SK-N-SH (cell line): ENCODE measurements at regions not wholly inside any gene's neighbourhood (a gene's known extent, or its start where the extent isn't known, plus 50 kb on each side); places are given as distances from the start of the nearest gene placed in this dataset.

Experiments
- CTCF ChIA-PET: fragments of 300-600, 350-600 bp; formaldehyde crosslinking; extraction: SDS; loops from one replicate; lab custom pipeline; 2021; lab: Yijun Ruan, JAX
- POLR2A ChIA-PET: fragments of 350-600 bp; sonication (Branson Sonifier 250); formaldehyde crosslinking; extraction: SDS; loops from one replicate; lab custom pipeline; 2020; ENCODE audit warnings: antibody characterized with exemption, inconsistent platforms; lab: Yijun Ruan, JAX
- DNase-seq: peaks from one replicate; pipeline ENCODE4 v3.0.0; 2012
- H2AFZ ChIP-seq: fragments of 200-600 bp; sonication (generic); 2 replicates; pipeline ENCODE4 v1.8.1; 2016; ENCODE audit warnings: antibody characterized with exemption, mild to moderate bottlenecking, low read depth
- H3F3A ChIP-seq: fragments of 200-600 bp; sonication (generic); replicated peaks from 2 replicates; pipeline ENCODE3; 2016; ENCODE audit warnings: antibody characterized with exemption, mild to moderate bottlenecking; ENCODE audit not compliant: insufficient read depth
- H3K27ac ChIP-seq, 2 experiments: fragments of 200-500 bp in 1 of 2; fragments of 200-600 bp in 1 of 2; sonication (Bioruptor generic) in 1 of 2; sonication (generic), shearing (Covaris generic) in 1 of 2; 2 replicates each; pipeline versions ENCODE4 v1.5.1 to v1.6.1; 2014 to 2016; ENCODE audit warnings: low read depth in 2 of 2, inconsistent platforms in 1 of 2, low read length in 1 of 2, mild to moderate bottlenecking in 1 of 2, mixed read lengths in 1 of 2
- H3K27me3 ChIP-seq: fragments of 200-600 bp; sonication (generic), shearing (Covaris generic); 2 replicates; pipeline ENCODE4 v1.6.1; 2016; ENCODE audit warnings: mixed run types; ENCODE audit not compliant: insufficient read depth
- H3K36me3 ChIP-seq, 2 experiments: fragments of 200-500 bp in 1 of 2; fragments of 200-600 bp in 1 of 2; sonication (Bioruptor generic) in 1 of 2; sonication (generic) in 1 of 2; replicated peaks in 1 of 2; 2 replicates each; pipeline versions ENCODE3 to v1.5.1; 2014 to 2016; ENCODE audit warnings: low read length in 1 of 2, mild to moderate bottlenecking in 1 of 2; ENCODE audit not compliant: insufficient read depth in 2 of 2, control insufficient read depth in 1 of 2
- H3K4me1 ChIP-seq, 2 experiments: fragments of 200-500 bp in 1 of 2; fragments of 200-600 bp in 1 of 2; sonication (Bioruptor generic) in 1 of 2; sonication (generic), shearing (Covaris generic) in 1 of 2; 2 replicates each; pipeline versions ENCODE4 v1.5.1 to v1.6.1; 2014 to 2016; ENCODE audit warnings: low read depth in 1 of 2, low read length in 1 of 2, mixed run types in 1 of 2; ENCODE audit not compliant: insufficient read depth in 2 of 2, control insufficient read depth in 1 of 2
- H3K4me2 ChIP-seq: fragments of 200-600 bp; sonication (generic), shearing (Covaris generic); 2 replicates; pipeline ENCODE4 v1.6.1; 2017; ENCODE audit warnings: mixed run types
- H3K4me3 ChIP-seq, 2 experiments: fragments of 200-500 bp in 1 of 2; fragments of 200-600 bp in 1 of 2; sonication (Bioruptor generic) in 1 of 2; sonication (generic), shearing (Covaris generic) in 1 of 2; 2 replicates each; pipeline versions ENCODE4 v1.5.1 to v1.8.1; 2014 to 2016; ENCODE audit warnings: low read depth in 2 of 2, inconsistent platforms in 1 of 2, low read length in 1 of 2, mild to moderate bottlenecking in 1 of 2, mixed read lengths in 1 of 2, moderate library complexity in 1 of 2
- H3K79me2 ChIP-seq: fragments of 200-600 bp; sonication (generic); 2 replicates; pipeline ENCODE4 v1.8.1; 2017; ENCODE audit warnings: mild to moderate bottlenecking; ENCODE audit not compliant: insufficient read depth
- H3K9ac ChIP-seq: fragments of 200-600 bp; sonication (generic); 2 replicates; pipeline ENCODE4 v1.6.1; 2017; ENCODE audit warnings: mixed run types
- H3K9me2 ChIP-seq: fragments of 200-600 bp; sonication (generic); 2 replicates; pipeline ENCODE4 v1.6.1; 2017; ENCODE audit warnings: mixed run types
- H3K9me3 ChIP-seq: fragments of 200-600 bp; sonication (generic); 2 replicates; pipeline ENCODE4 v1.6.1; 2017; ENCODE audit warnings: mixed run types, mild to moderate bottlenecking, moderate library complexity
- H4K20me1 ChIP-seq: fragments of 200-600 bp; sonication (generic); 2 replicates; pipeline ENCODE4 v1.6.1; 2017; ENCODE audit warnings: mild to moderate bottlenecking, mixed run types; ENCODE audit not compliant: insufficient read depth
- CHD2 ChIP-seq: fragments of 150-350 bp; IDR thresholded peaks from 2 replicates; pipeline ENCODE4 v1.6.1; 2018; ENCODE audit warnings: low read length; ENCODE audit not compliant: partially characterized antibody
- ELF1 ChIP-seq: IDR thresholded peaks from 2 replicates; pipeline ENCODE4 v1.4.0; 2012
- FOXJ3 ChIP-seq: sonication (generic); formaldehyde crosslinking; IDR thresholded peaks from 2 replicates; pipeline ENCODE4 v1.5.1; 2020; ENCODE audit warnings: mild to moderate bottlenecking, missing genetic modification reagents
- FOXM1 ChIP-seq: IDR thresholded peaks from 2 replicates; pipeline ENCODE4 v1.4.0; 2012; ENCODE audit warnings: low read depth, mild to moderate bottlenecking
- GABPA ChIP-seq: IDR thresholded peaks from 2 replicates; pipeline ENCODE4 v1.4.0; 2012; ENCODE audit warnings: low read depth, mild to moderate bottlenecking
- MAX ChIP-seq: IDR thresholded peaks from 2 replicates; pipeline ENCODE4 v1.4.0; 2012; ENCODE audit warnings: low read depth
- MXI1 ChIP-seq: IDR thresholded peaks from 2 replicates; pipeline ENCODE4 v1.6.1; 2012; ENCODE audit warnings: mild to moderate bottlenecking, low read depth, low read length, improper control_type of control experiment
- NRF1 ChIP-seq: IDR thresholded peaks from 2 replicates; pipeline ENCODE4 v1.6.1; 2012; ENCODE audit warnings: low read depth, mild to moderate bottlenecking, low read length
- POLR2AphosphoS5 ChIP-seq: IDR thresholded peaks from 2 replicates; pipeline ENCODE4 v1.6.1; 2012; ENCODE audit warnings: low read depth, low read length
- RXRA ChIP-seq: IDR thresholded peaks from 2 replicates; pipeline ENCODE4 v1.4.0; 2012; ENCODE audit warnings: low read depth, mild to moderate bottlenecking, borderline replicate concordance
- TEAD4 ChIP-seq: IDR thresholded peaks from 2 replicates; pipeline ENCODE4 v1.4.0; 2012; ENCODE audit warnings: mild to moderate bottlenecking, borderline replicate concordance; ENCODE audit not compliant: insufficient read depth
- USF1 ChIP-seq: IDR thresholded peaks from 2 replicates; pipeline ENCODE4 v1.4.0; 2012; ENCODE audit warnings: low read depth, borderline replicate concordance
- WGBS: methylation state at CpG from one replicate; pipeline ENCODE4 v1.1.6; 2017; ENCODE audit warnings: low lambda C conversion rate; 5-methylcytosine and 5-hydroxymethylcytosine counted together
- TF ChIP-seq, protein P1 (sequence below): fragments of 150-350 bp; IDR thresholded peaks from 2 replicates; pipeline ENCODE4 v1.6.1; 2016; ENCODE audit warnings: mild to moderate bottlenecking, low read depth, low read length

DNA sequence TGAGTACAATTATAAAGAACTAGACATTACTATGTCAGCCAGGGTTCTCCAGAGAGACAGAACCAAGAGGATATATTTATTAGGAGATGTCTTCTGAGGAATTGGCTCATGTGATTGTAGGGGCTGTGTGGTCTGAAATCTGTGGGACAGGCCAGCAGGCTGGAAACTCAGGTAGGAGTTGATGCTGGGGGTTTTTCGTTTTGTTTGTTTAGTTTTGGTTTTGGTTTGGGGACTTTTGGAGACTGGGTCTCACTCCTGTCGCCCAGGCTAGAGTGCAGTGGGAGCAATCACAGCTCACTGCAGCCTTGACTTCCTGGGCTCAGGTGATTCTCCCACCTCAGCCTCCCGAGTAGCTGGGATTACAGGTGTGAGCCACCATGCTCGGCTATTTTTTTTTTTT is 132.9 kb upstream of the ERRFI1 start (continued):
- TF ChIP-seq, protein P1, sequence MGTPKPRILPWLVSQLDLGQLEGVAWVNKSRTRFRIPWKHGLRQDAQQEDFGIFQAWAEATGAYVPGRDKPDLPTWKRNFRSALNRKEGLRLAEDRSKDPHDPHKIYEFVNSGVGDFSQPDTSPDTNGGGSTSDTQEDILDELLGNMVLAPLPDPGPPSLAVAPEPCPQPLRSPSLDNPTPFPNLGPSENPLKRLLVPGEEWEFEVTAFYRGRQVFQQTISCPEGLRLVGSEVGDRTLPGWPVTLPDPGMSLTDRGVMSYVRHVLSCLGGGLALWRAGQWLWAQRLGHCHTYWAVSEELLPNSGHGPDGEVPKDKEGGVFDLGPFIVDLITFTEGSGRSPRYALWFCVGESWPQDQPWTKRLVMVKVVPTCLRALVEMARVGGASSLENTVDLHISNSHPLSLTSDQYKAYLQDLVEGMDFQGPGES: no peak

DNA sequence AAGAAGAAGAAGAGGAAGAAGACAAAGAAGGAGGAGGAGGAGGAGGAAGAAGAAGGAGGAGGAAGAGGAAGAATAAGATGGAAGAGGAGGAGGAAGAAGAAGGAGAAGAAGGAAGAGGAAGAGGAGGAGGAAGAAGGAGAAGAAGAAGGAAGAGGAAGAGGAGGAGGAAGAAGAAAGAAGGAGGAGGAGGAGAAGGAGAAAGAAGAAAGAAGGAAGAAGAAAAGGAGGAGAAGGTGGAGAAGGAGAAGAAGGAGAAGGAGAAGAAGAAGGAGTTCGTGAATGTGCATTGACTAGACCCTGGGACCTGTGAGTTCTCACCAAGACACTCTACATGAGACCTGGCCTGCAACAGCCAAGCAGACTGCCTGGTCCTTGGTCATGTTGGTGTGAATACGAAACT is 131.7 kb upstream of the ERRFI1 start:
- H3F3A ChIP-seq: no peaks in the 10 kb centered on the region
- H3K9me2 ChIP-seq: no peaks in the 10 kb centered on the region
- no peak overlapping the region for H3K9ac ChIP-seq
- WGBS: 87% methylated on average over 2 of the region's 2 CpGs
- no peak overlapping the region for H3K4me2 ChIP-seq
- H3K79me2 ChIP-seq: no peaks in the 10 kb centered on the region
- no peaks in the 10 kb centered on the region for H3K27me3 ChIP-seq
- DNase-seq: no peak
- POLR2A ChIA-PET: no interaction called here
- H3K27ac ChIP-seq: no peak overlapping the region
- H3K36me3 ChIP-seq: no peaks in the 10 kb centered on the region
- CTCF ChIA-PET: no interaction called here
- TF ChIP-seq RXRA: no peak
- TF ChIP-seq GABPA: no peak
- no peak for TF ChIP-seq TEAD4
- no peak for TF ChIP-seq FOXM1
- no peak for TF ChIP-seq USF1
- TF ChIP-seq MAX: no peak
- TF ChIP-seq POLR2AphosphoS5: no peak
- TF ChIP-seq, protein P1: no peak
- TF ChIP-seq ELF1: no peak
- TF ChIP-seq MXI1: no peak
- TF ChIP-seq FOXJ3: no peak
- TF ChIP-seq CHD2: no peak
- TF ChIP-seq NRF1: no peak
- no peaks in the 10 kb centered on the region for H3K9me3 ChIP-seq
- H2AFZ ChIP-seq: no peak overlapping the region
- no peaks in the 10 kb centered on the region for H4K20me1 ChIP-seq
- no peak overlapping the region for H3K4me3 ChIP-seq
- no peaks in the 10 kb centered on the region for H3K4me1 ChIP-seq
